ENCODE measurements at regions not wholly inside any gene's neighbourhood (a gene's known extent, or its start where the extent isn't known, plus 50 kb on each side); places are given as distances from the start of the nearest gene placed in this dataset.

DNA sequence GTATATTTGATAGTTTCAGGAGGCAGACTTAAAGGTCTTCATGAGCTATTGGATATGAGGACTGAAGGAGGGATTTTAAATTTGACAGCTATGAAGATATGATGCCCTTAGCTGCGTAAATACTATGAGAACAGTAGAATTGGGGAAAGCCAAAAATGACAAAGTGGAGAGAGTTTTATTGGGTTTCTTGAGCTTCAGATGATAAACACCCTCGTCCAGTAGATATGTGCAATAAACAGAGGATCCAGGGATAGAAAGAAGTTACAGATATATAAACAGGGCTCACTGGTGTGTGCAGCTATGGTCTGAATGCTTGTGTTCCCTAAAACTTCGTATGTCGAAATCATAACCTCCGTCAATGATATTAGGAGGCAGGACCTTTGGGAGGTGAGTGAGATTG lies 131.3 kb downstream of the INHBA start:
- Histone ChIP-seq H3K4me3 (ENCODE audit: low read length) (no peak overlapping the region), H3K27me3 (ENCODE audit: insufficient read depth, low read depth, low read length) (no peaks in the 10 kb centered on the region), H2AFZ (ENCODE audit: low read depth, low read length) (no peak overlapping the region), H3K4me2 (ENCODE audit: low read length) (no peak overlapping the region), H3K9ac (ENCODE audit: low read length) (no peak overlapping the region), H4K20me1 (ENCODE audit: insufficient read depth) (no peaks in the 10 kb centered on the region), H3F3A (ENCODE audit: insufficient read depth, low read length, poor library complexity, severe bottlenecking) (no peaks in the 10 kb centered on the region), H3K9me2 (ENCODE audit: insufficient read depth, low read length) (no peaks in the 10 kb centered on the region), H3K36me3 (ENCODE audit: insufficient read depth, low read length) (no peaks in the 10 kb centered on the region), H3K27ac (ENCODE audit: low read length) (no peak overlapping the region), H3K9me3 (ENCODE audit: low read length) (no peaks in the 10 kb centered on the region), H3K79me2 (replicated peaks; ENCODE audit: insufficient read depth, low read length) (no peaks in the 10 kb centered on the region)
- TF ChIP-seq, protein P1, sequence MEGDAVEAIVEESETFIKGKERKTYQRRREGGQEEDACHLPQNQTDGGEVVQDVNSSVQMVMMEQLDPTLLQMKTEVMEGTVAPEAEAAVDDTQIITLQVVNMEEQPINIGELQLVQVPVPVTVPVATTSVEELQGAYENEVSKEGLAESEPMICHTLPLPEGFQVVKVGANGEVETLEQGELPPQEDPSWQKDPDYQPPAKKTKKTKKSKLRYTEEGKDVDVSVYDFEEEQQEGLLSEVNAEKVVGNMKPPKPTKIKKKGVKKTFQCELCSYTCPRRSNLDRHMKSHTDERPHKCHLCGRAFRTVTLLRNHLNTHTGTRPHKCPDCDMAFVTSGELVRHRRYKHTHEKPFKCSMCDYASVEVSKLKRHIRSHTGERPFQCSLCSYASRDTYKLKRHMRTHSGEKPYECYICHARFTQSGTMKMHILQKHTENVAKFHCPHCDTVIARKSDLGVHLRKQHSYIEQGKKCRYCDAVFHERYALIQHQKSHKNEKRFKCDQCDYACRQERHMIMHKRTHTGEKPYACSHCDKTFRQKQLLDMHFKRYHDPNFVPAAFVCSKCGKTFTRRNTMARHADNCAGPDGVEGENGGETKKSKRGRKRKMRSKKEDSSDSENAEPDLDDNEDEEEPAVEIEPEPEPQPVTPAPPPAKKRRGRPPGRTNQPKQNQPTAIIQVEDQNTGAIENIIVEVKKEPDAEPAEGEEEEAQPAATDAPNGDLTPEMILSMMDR (IDR thresholded peaks at IDR 0.05; ENCODE audit: poor library complexity, severe bottlenecking): no peak
- no peak for TF ChIP-seq TAF1 (IDR thresholded peaks at IDR 0.05; ENCODE audit: low read depth)
- TF ChIP-seq SMC3 (conservative IDR thresholded peaks at IDR 0.05; ENCODE audit: poor library complexity): no peak
- TF ChIP-seq EZH2 (IDR thresholded peaks at IDR 0.05; ENCODE audit: borderline replicate concordance, insufficient read depth, low read length, poor library complexity, severe bottlenecking): no peak
- TF ChIP-seq RAD21 (conservative IDR thresholded peaks at IDR 0.05): no peak
- TF ChIP-seq, protein P2, sequence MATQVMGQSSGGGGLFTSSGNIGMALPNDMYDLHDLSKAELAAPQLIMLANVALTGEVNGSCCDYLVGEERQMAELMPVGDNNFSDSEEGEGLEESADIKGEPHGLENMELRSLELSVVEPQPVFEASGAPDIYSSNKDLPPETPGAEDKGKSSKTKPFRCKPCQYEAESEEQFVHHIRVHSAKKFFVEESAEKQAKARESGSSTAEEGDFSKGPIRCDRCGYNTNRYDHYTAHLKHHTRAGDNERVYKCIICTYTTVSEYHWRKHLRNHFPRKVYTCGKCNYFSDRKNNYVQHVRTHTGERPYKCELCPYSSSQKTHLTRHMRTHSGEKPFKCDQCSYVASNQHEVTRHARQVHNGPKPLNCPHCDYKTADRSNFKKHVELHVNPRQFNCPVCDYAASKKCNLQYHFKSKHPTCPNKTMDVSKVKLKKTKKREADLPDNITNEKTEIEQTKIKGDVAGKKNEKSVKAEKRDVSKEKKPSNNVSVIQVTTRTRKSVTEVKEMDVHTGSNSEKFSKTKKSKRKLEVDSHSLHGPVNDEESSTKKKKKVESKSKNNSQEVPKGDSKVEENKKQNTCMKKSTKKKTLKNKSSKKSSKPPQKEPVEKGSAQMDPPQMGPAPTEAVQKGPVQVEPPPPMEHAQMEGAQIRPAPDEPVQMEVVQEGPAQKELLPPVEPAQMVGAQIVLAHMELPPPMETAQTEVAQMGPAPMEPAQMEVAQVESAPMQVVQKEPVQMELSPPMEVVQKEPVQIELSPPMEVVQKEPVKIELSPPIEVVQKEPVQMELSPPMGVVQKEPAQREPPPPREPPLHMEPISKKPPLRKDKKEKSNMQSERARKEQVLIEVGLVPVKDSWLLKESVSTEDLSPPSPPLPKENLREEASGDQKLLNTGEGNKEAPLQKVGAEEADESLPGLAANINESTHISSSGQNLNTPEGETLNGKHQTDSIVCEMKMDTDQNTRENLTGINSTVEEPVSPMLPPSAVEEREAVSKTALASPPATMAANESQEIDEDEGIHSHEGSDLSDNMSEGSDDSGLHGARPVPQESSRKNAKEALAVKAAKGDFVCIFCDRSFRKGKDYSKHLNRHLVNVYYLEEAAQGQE (IDR thresholded peaks at IDR 0.05; ENCODE audit: borderline replicate concordance): no peak
- no peak for TF ChIP-seq POLR2AphosphoS5 (IDR thresholded peaks at IDR 0.05)
- no peak for TF ChIP-seq EP300 (conservative IDR thresholded peaks at IDR 0.05; ENCODE audit: poor library complexity, severe bottlenecking)
- no peak for TF ChIP-seq MXI1 (conservative IDR thresholded peaks at IDR 0.05; ENCODE audit: poor library complexity, severe bottlenecking)

DNA sequence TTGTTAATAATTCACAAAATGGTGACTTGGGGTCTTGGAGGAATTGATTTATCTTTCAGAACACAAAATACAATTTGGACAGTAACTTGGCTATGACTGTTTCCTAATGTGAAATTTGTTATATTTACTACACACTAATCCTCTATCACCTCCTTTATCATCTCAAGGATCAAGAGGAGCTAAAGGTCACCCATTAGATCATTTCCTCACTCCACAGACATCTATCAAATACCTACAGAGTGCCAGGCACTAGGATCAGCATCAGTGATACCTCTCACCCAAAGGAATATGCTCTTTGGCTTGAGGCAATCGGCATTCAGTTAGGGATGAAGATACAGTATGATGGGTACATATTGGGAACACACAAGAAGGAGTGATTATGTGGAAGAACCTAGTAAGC lies 132.1 kb downstream of the INHBA start:
- Histone ChIP-seq H3K27me3 (ENCODE audit: insufficient read depth, low read depth, low read length) (no peaks in the 10 kb centered on the region), H3F3A (ENCODE audit: insufficient read depth, low read length, poor library complexity, severe bottlenecking) (no peaks in the 10 kb centered on the region), H3K9ac (ENCODE audit: low read length) (no peak overlapping the region), H3K79me2 (replicated peaks; ENCODE audit: insufficient read depth, low read length) (no peaks in the 10 kb centered on the region), H4K20me1 (ENCODE audit: insufficient read depth) (no peaks in the 10 kb centered on the region), H3K4me2 (ENCODE audit: low read length) (no peak overlapping the region), H3K36me3 (ENCODE audit: insufficient read depth, low read length) (no peaks in the 10 kb centered on the region), H3K4me3 (ENCODE audit: low read length) (no peak overlapping the region), H2AFZ (ENCODE audit: low read depth, low read length) (no peak overlapping the region), H3K9me3 (ENCODE audit: low read length) (no peaks in the 10 kb centered on the region), H3K27ac (ENCODE audit: low read length) (no peak overlapping the region), H3K9me2 (ENCODE audit: insufficient read depth, low read length) (no peaks in the 10 kb centered on the region)
- TF ChIP-seq, protein P1 (IDR thresholded peaks at IDR 0.05; ENCODE audit: poor library complexity, severe bottlenecking): no peak
- TF ChIP-seq EP300 (conservative IDR thresholded peaks at IDR 0.05; ENCODE audit: poor library complexity, severe bottlenecking) (no peak), SMC3 (conservative IDR thresholded peaks at IDR 0.05; ENCODE audit: poor library complexity) (no peak), RAD21 (conservative IDR thresholded peaks at IDR 0.05) (no peak), POLR2AphosphoS5 (IDR thresholded peaks at IDR 0.05) (no peak), TAF1 (IDR thresholded peaks at IDR 0.05; ENCODE audit: low read depth) (no peak), MXI1 (conservative IDR thresholded peaks at IDR 0.05; ENCODE audit: poor library complexity, severe bottlenecking) (no peak), EZH2 (IDR thresholded peaks at IDR 0.05; ENCODE audit: borderline replicate concordance, insufficient read depth, low read length, poor library complexity, severe bottlenecking) (no peak)
- TF ChIP-seq, protein P2 (IDR thresholded peaks at IDR 0.05; ENCODE audit: borderline replicate concordance): no peak

All from neural cell (in vitro differentiated cells).